HG02798 (cell line): ENCODE measurements at regions not wholly inside any gene's neighbourhood (a gene's known extent, or its start where the extent isn't known, plus 50 kb on each side); places are given as distances from the start of the nearest gene placed in this dataset.

Experiments used
- ATAC-seq: cut with Tn5 transposase; IDR thresholded peaks from one replicate; pipeline ENCODE4 v1.9.1; 2021; ENCODE audit warnings: mild to moderate bottlenecking; ENCODE audit not compliant: unreplicated experiment, poor library complexity

DNA sequence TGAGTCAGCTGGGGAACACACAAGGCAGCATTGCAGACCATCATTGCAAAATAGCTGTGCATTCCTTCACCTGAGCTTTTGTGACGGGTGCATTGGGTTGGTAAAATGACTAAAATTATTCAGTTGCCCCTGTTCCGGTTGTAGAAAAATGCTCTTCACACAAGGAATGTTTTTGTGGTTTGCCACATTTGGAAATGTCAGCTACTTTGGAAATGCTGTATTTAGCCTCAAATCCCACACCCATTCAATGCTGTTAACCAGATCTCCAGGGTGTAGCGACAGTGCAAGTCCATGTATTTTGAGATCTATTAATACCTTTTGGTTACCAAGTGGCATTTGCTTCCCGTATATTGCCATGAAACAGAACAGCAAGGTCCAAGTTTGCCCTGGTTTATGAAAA is 201.2 kb downstream of the FOXA2 start:
- ATAC-seq = no peak

- ATAC-seq = peak; percentile 44
These were observed 201.6 kb downstream of the FOXA2 start for GRCh38 chr20:22382742-22383141.

GRCh38 chr20:22381812-22382416 is 202.5 kb downstream of the FOXA2 start:
- no peak for ATAC-seq

- no peak for ATAC-seq
These were observed 204.9 kb downstream of the FOXA2 start for GRCh38 chr20:22379472-22379871.

- ATAC-seq = no peak
These were observed 209.4 kb downstream of the FOXA2 start for GRCh38 chr20:22374678-22375590.

DNA sequence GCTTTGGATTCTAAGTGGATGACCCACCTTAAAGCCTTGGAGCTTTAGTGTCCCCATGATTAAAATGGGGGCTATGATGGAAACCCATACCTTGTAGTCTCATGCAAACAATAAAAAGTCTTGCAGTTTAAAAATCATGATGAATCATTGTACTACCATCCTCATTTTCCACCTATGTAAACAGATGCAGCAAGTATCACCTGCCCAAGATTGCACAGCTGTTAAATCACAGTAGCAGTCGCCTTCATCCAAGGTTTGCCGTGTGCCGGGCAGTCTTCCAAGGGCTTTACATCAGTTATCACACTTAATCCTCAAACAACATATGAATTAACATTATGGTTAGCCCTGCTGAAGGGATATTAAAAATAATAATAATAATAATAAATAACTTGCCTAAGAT is 210.3 kb downstream of the FOXA2 start:
- no peak for ATAC-seq

DNA sequence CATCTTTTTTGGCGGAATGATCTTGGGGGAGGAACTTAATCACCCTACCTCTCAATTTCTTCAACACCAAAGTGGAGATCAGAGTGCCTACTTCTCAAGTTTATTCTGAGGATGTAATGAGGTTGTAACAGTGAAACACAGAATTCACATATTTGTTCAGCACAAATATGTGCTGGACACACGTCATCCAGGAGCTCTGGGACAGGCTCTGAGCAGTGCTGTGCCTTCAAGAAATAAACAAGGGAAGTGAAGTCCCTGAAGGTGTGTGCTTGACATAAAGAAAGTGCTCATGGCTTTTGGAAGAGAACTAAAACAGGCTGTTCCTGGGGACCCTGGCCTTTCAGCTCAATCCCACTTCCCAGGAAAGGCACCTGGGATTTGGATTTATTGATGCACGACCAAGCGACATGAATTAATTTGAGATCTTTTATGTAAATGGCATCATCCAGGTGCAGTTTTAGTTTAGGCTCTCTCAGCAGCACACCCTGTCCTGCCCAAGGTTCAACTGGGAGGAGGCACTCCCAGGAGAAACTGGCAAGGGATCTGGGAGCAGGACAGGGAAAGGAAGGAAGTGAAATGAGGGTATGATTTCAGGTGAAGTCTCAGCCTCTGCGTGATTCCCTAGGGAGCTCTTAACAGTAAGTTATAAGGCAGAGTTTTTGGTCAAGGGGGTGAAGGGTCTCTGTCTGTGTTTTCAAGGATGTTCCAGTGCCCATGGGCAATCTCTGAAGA is 211.0 kb downstream of the FOXA2 start:
- no peak for ATAC-seq

DNA sequence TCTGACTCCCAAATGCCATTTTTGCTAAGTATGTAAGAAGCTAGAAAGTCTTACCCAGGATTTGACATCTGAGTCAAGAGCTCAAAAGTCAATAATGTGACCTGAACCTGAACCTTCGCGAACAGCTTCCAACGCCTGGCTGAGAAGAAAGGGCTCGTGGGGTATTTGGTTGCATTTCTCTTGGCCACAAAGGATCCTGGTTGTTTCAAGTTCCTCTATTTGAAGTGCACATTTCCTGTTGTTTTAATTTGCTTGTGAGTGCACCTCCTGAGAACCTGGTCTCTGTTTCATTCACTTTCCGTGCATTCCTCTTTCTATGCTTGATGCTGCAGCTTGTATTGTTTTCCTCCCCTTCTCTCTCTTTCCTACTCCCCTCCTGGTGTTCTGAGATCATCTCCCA is 212.5 kb downstream of the FOXA2 start:
- peak; percentile 64 for ATAC-seq

DNA sequence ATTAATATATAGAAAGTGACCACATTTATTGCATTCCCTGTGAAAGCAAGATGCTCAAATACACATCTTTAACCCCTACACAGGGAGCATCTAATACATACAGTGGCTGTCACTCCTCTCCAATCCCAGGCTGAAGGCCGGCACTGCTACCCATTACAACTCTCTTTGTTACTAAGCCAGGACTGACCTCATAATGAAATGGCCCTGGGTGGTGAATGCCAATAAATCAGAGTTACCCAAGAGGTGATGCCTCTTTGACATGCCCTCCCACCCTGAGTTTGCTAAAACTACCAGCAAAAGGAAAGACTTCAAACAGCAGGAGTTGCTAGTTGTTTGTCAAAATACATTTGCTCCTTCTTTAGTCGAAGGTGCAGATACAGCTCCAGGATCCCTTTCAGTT is 214.2 kb downstream of the FOXA2 start:
- no peak for ATAC-seq

DNA sequence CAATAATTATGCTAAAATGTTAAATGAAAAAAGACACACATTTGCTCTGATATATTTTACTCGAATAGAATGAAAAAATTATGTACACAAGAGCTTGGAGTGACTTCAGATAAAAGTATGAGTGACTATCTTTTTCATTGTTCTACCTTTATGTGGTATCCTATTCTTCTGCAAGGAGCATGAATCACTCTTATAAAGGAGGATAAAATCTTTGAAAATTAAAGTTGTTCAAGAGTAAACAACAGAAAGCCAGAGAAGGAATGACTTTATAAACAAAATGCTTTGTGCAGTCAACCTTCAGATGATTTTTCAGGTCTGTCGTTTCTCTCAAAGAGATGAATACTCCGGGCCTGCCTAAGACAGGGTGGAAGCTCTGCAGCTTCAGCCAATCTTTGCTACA is 215.3 kb downstream of the FOXA2 start:
- ATAC-seq = no peak

DNA sequence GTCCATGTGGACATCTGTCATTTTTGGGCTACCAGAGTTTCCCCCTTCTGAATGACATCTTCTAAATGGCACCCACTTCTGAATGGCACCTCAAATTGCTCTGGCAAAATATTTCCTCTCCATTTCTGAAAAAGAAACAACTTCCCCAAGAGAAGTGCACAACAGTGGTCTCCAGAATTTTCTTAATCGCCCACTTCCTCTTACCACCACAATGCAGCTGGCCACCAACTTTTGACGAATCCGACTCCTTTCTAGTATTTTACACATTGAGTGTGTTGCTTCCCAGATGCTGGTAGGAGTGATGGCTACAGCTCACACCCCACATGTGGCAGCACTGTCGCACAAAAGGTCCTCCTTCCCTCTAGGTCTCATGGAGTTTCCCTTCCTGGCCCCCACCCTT is 216.1 kb downstream of the FOXA2 start:
- ATAC-seq = no peak

DNA sequence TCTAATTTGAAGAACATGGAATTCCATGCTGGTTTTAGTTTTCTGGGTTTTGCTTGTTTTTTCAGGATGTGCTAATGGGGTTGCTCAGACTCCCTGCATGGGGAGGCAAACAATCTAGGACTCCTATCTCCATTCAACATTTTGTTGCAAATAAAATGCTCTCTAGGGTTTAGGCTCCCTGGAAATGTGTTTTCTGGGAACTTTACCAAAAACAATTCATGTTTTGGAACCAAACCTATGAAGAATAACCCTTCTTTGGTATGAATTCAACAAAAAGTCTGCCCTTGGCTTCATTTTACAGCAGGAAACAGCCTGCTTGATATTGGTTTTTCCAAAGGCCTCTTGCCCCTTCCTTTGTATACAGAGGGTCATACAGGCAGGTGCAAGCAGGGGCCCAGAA is 217.7 kb downstream of the FOXA2 start:
- no peak for ATAC-seq

- ATAC-seq = no peak
These were observed 229.7 kb downstream of the FOXA2 start for GRCh38 chr20:22354647-22355046.

- no peak for ATAC-seq
These were observed 230.8 kb downstream of the FOXA2 start for GRCh38 chr20:22353586-22353985.

DNA sequence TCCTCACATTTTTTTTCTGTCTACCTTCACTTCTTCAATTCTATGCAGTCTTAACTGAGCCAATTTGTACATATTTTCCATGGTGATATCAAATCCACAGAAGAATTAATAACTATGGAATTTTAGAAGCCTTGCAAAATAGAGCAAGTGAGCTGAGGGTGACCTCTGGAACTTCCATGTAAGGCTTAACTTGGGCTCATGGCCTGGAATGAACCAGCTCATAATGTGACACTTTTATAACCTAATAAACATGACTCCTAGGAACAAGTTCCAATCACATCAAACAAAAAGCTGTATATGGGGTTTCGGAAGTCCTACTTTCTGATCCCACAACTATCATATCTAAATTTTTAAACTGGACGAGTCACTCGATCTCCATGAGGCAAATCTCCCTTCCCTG is 232.4 kb downstream of the FOXA2 start:
- no peak for ATAC-seq

DNA sequence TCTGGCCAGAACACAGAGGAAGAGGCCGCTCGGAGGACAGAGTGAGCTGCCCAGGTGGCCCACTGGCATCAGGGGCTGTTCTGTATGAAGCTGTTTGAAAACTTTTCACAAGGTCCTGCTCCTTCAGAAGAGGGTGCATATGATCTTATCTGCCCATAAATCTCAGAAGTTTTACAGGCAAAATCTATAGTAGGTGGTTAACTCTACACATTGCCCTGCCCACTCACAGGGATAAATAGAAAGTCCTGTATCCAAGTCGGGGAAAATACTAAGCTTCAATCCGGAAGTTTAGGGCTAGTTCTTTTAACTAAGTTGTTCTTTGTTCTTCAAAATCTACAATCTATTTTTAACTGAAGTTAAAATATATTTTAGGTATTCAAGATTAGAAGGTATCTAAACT is 233.7 kb downstream of the FOXA2 start:
- ATAC-seq = no peak

DNA sequence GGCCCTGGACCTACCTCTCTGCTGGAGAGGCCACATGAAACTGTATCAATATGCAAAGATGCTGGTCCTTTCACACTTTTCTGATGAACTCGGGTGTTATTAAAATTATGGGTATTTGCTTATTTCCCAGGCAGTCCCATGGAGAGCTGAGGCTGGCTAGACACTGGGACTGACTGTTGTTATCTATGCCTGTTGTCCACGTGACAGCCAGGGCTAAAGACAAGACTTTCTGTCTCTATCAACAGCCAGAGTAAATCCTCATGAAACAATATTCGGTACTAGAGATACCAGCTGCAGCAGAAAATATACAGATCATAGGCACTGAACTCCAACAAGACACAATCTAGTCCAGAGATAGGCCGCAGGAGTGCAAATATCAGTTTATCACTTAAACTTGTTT is 236.4 kb downstream of the FOXA2 start:
- no peak for ATAC-seq

GRCh38 chr20:22346716-22347115 is 237.7 kb downstream of the FOXA2 start:
- ATAC-seq = no peak

DNA sequence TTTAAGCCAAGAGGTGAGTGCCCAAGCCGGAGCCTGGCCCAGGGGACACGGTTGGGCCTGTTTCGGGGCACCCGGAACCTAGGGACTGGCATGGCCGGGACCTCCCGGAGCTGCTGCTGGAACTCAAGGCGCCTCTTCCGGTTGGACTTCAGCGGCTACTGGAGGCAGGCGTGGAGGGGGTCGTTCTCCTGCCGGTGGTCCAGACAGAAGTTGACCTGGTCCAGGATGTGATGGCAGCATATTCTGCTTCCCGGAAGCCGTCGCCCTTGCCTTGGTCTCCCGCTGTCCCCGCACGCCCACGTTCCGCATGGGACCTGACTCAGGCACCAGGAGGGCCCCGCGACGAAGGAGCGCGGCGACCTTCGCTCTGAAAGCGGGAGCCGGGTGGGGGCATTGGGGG is 240.8 kb downstream of the FOXA2 start:
- ATAC-seq = no peak

GRCh38 chr20:22342410-22342809 is 242.0 kb downstream of the FOXA2 start:
- ATAC-seq = no peak

GRCh38 chr20:22341508-22341907 is 242.9 kb downstream of the FOXA2 start:
- no peak for ATAC-seq
